IPS-18a (cell line): ENCODE measurements at regions not wholly inside any gene's neighbourhood (a gene's known extent, or its start where the extent isn't known, plus 50 kb on each side); places are given as distances from the start of the nearest gene placed in this dataset.
"Not testable (repeated sequence)": the region's sequence is repeated elsewhere in the genome, so short reads cannot be mapped to it uniquely, and the experiment has no call there.

Source experiments
- H3K27ac ChIP-seq: one replicate; pipeline ENCODE4 v1.5.1; 2013; ENCODE audit warnings: low read length
- H3K27me3 ChIP-seq: one replicate; pipeline ENCODE4 v1.6.1; 2013; ENCODE audit warnings: mild to moderate bottlenecking, low read length; ENCODE audit not compliant: control insufficient read depth, insufficient read depth
- H3K36me3 ChIP-seq: one replicate; pipeline ENCODE4 v1.6.1; 2013; ENCODE audit warnings: low read depth, low read length; ENCODE audit not compliant: control insufficient read depth
- H3K4me1 ChIP-seq: one replicate; pipeline ENCODE4 v1.6.1; 2013; ENCODE audit warnings: low read depth, low read length; ENCODE audit not compliant: control insufficient read depth
- H3K4me3 ChIP-seq: one replicate; pipeline ENCODE4 v1.5.1; 2013; ENCODE audit warnings: low read length
- H3K9ac ChIP-seq: one replicate; pipeline ENCODE4 v1.6.1; 2013; ENCODE audit warnings: mild to moderate bottlenecking, low read length, moderate library complexity
- H3K9me3 ChIP-seq: one replicate; pipeline ENCODE4 v1.6.1; 2013; ENCODE audit warnings: low read depth, low read length; ENCODE audit not compliant: control insufficient read depth

DNA sequence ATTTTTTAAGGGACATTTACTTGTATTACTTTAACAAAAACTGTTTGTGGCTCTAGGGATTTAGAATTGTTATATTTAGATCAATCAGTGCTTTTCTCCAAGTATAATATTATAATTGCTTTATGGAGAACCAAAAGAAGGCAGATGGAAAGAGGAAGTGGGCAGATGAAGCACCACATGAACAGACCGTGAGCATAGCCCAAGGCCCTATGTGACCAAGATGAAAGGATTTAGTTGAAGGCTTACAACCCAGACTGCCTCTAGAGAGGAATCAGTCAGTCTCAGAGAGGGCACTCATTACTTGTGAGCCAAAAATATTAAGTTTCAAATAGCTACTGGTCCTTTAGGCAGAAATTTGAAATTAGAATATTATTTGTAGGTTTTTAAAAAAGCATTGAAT is 102.3 kb upstream of the IMPG1 start:
- H3K9ac ChIP-seq = no peak overlapping the region
- H3K27me3 ChIP-seq = no peaks in the 10 kb centered on the region
- H3K27ac ChIP-seq = no peak overlapping the region
- H3K4me3 ChIP-seq = no peak overlapping the region
- H3K36me3 ChIP-seq = no peaks in the 10 kb centered on the region
- no peaks in the 10 kb centered on the region for H3K9me3 ChIP-seq
- H3K4me1 ChIP-seq = no peaks in the 10 kb centered on the region

DNA sequence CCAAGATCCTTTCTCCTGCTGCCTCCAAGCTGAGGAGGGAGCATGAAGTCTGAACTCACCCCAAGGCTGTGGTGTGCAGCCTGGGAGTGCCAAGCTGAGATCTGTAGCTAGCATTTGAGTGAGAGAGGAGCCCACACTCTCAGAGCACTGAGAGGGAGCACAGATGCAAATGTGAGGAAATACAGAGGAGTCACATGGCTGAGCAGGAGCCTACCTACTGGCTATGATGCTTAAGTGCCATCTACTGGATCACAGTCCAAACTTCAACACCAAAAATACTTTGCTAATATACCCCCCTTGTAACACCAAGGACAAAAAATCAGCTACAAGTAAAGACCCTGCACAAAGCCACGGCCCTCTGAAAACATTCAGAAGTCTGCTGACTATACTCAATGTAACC is 94.4 kb upstream of the IMPG1 start:
- H3K9ac ChIP-seq = no peak overlapping the region
- no peaks in the 10 kb centered on the region for H3K27me3 ChIP-seq
- H3K36me3 ChIP-seq = no peaks in the 10 kb centered on the region
- no peaks in the 10 kb centered on the region for H3K4me1 ChIP-seq
- H3K27ac ChIP-seq = no peak overlapping the region
- H3K9me3 ChIP-seq = no peaks in the 10 kb centered on the region
- no peak overlapping the region for H3K4me3 ChIP-seq

DNA sequence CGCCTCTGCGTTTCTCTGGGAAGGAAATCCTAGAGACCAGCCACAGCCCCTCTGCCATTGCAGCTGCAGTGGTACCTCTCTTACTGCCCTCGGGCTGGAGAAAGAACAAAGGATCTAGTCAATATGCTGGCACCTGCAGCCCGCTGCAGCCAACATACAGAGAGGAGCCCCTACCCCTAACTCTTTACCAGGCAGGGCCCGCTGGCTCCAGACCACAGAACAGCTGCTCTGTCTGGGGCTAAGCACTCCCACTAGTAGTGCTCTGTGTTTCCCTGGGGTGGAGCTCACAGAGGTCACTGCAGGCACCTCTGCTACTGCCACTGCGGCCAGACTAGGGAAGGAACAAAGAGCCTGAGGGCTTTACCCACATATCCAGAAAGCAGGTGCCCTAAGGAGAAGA is 93.8 kb upstream of the IMPG1 start:
- H3K4me3 ChIP-seq = no peak overlapping the region
- no peaks in the 10 kb centered on the region for H3K4me1 ChIP-seq
- H3K36me3 ChIP-seq = no peaks in the 10 kb centered on the region
- H3K9ac ChIP-seq = no peak overlapping the region
- H3K27ac ChIP-seq = no peak overlapping the region
- H3K9me3 ChIP-seq = no peaks in the 10 kb centered on the region
- H3K27me3 ChIP-seq = no peaks in the 10 kb centered on the region

DNA sequence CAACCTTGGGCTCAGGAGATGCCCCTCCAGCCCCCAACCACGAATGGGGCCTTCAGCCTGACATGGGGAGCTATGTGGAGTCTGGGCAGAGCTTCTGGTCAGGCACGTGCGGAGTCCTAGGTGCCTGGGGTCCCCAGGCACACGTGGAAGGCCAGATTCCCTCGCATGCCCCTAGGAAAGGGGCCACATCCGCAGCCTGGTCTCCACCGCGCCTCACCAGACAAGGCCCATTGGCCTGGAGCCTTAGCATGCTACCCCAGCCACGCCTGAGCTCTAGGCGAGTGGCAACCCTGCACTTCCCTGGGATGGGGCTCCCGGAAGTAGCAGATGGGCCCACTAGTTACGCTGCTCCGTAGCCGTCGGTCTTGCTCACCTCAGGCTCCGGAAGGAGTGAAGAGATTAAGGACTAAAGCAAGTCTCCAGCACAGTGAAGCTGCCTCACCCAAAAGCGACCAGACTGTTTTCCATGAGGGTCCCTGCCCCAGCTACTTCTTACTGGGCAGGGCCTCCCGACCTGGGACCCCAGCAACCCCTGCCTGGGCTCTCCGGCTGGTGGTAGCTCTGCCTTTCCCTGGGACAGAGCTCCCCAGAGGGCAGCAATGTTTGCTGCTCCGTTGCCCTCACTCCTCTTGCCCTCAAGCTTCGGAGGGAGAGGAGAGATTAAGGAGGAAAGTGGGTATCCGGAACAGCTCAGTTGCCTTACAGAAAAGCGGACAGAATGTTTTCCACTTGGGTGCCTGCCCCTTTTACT is 93.2 kb upstream of the IMPG1 start:
- Histone ChIP-seq H3K9ac (no peak overlapping the region), H3K27ac (no peak overlapping the region), H3K4me3 (no peak overlapping the region), H3K9me3 (no peaks in the 10 kb centered on the region), H3K36me3 (no peaks in the 10 kb centered on the region), H3K4me1 (no peaks in the 10 kb centered on the region), H3K27me3 (no peaks in the 10 kb centered on the region)

DNA sequence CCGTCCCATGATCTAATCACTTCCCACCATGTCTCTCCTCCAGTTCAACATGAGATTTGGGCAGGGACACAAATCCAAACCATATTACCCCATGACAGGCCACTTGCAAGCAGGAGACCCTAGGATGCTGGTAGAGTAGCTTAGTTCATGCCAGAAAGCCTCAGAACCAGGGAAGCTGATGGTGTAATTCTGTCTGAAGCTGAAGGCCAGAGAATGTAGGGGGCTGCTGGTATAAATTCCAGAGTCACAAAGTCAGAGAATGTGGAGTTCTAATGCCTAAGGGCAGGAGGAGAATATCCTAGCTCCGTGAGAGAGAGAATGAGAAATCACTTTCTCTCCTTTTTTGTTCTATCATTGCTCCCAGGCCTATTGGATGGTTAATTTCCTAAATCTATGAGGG is 90.3 kb upstream of the IMPG1 start:
- H3K27ac ChIP-seq = no peak overlapping the region
- H3K9me3 ChIP-seq = no peaks in the 10 kb centered on the region
- no peak overlapping the region for H3K9ac ChIP-seq
- H3K36me3 ChIP-seq = no peaks in the 10 kb centered on the region
- no peaks in the 10 kb centered on the region for H3K4me1 ChIP-seq
- H3K27me3 ChIP-seq = no peaks in the 10 kb centered on the region
- H3K4me3 ChIP-seq = no peak overlapping the region

DNA sequence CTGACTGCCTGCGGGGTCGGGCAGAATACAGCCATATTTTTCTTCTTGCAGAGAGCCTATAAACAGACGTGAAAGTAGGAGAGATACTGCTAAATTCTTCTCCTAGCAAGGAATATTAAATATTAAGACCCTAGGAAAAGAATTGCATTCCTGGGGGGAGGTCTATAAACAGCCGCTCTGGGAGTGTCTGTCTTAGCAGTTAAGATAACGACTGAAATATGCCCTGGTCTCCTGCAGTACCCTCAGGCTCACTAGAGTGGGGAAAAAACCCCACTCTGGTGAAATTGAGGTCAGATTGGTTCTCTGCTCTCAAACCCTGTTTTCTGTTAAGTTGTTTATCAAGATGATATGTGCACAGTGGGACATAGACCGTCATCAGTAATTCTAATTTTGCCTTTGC is 85.3 kb upstream of the IMPG1 start:
- not testable (repeated sequence) for H3K9me3 ChIP-seq, H3K4me1 ChIP-seq, H3K27me3 ChIP-seq, H3K4me3 ChIP-seq, H3K27ac ChIP-seq, H3K36me3 ChIP-seq, H3K9ac ChIP-seq

DNA sequence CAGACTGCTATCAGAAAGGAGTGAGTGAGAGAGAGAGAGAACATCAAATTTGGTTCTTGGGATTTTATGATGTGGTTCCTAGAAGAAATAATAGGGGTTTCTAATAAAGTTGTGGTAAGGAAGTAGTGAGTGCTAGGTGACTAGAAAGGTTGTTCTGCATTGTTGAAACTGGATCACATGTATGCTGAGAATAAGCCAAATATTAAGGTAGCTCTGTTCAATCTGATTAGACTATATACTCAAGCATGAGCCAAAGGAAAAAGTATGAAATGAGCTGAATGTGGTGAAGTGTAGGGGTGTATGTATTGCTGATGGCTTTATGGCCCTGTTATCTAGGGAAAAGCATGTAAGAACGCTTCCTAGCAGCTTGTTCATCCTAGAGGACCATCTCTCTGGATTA is 63.0 kb upstream of the IMPG1 start:
- Histone ChIP-seq H3K9me3 (no peaks in the 10 kb centered on the region), H3K4me3 (no peak overlapping the region)

DNA sequence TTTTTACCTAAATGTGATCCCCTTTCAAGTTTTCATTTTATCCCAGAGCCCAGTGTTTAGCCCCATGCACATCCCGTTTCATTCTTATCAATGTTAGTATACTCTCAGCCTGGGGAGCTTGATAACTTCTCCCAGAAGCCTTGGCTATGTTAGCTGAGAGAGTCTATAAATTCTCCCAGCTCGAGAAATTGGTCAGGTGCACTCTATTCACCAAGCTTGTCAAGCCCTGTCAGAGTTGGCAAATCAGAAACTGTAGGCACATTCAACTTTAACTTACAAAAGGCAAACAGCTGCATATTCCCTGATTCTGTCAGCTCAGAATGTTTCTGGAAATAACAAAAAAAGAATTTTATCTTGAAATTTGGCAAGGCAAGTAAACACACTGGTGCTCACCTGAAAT is 62.2 kb upstream of the IMPG1 start:
- H3K9ac ChIP-seq = no peak overlapping the region
- no peaks in the 10 kb centered on the region for H3K36me3 ChIP-seq
- H3K27me3 ChIP-seq = no peaks in the 10 kb centered on the region
- no peaks in the 10 kb centered on the region for H3K9me3 ChIP-seq
- no peaks in the 10 kb centered on the region for H3K4me1 ChIP-seq
- no peak overlapping the region for H3K4me3 ChIP-seq
- no peak overlapping the region for H3K27ac ChIP-seq

More for the DNA sequence above, 63.0 kb upstream of the IMPG1 start:
- Histone ChIP-seq H3K27me3 (no peaks in the 10 kb centered on the region), H3K9ac (no peak overlapping the region), H3K4me1 (no peaks in the 10 kb centered on the region), H3K27ac (no peak overlapping the region), H3K36me3 (no peaks in the 10 kb centered on the region)

DNA sequence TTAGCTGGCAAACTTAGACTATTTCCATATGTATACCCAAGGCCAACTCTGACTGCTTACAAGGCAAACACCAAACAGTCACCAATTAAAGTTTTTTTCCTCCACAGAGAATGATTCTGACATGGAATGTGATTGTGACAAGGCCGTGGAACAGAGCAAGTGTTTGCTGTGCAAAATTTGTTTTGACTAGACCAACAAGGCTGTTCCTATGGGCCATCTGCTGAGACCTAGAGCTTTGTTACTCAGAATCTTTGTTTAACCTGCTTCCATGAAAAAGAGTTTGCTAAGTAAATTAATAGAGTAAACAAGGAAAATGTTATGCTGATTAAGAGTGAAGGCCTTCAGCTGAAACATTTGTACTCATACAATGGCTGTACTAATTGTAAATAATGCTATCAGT is 51.6 kb upstream of the IMPG1 start:
- H3K27ac ChIP-seq = no peak overlapping the region
- H3K9ac ChIP-seq = no peak overlapping the region
- H3K4me1 ChIP-seq = peaks cover 9% of the 10 kb centered on the region
- H3K4me3 ChIP-seq = no peak overlapping the region
- no peaks in the 10 kb centered on the region for H3K36me3 ChIP-seq
- peaks cover 72% of the 10 kb centered on the region for H3K27me3 ChIP-seq
- no peaks in the 10 kb centered on the region for H3K9me3 ChIP-seq
